GM12878 (cell line): ENCODE measurements at regions not wholly inside any gene's neighbourhood (a gene's known extent, or its start where the extent isn't known, plus 50 kb on each side); places are given as distances from the start of the nearest gene placed in this dataset.
A peak's percentile ranks its signal among the peaks of the same experiment; 100 is the strongest.

Experiments used
- ATAC-seq: fragments of 200-7000 bp; cut with Tn5 transposase; 3 replicates; pipeline ENCODE4 v1.9.1; 2020; ENCODE audit warnings: mild to moderate bottlenecking, moderate library complexity
- BruUV-seq: library from RNA; stranded (reverse); fragments of 400-500 nt; replicated peaks from 2 replicates; lab custom pipeline; 2021; lab: Mats Ljungman, UMichigan
- CTCF ChIA-PET: fragments of 300-600 bp; sonication (Branson Sonifier 250); formaldehyde crosslinking; extraction: SDS; loops from one replicate; lab custom pipeline; 2021; ENCODE audit warnings: inconsistent platforms; lab: Yijun Ruan, JAX
- POLR2A ChIA-PET: fragments of 350-600 bp; formaldehyde crosslinking; extraction: SDS; loops from one replicate; lab custom pipeline; 2021; ENCODE audit warnings: inconsistent platforms; lab: Charles Lee
- RAD21 ChIA-PET: fragments of 300-600 bp; sonication (Branson Sonifier 250); formaldehyde crosslinking; loops from one replicate; lab custom pipeline; 2023; ENCODE audit warnings: antibody characterized with exemption; ENCODE audit not compliant: unreplicated experiment; lab: Charles Lee
- SMC1A ChIA-PET: fragments of 300-600 bp; sonication (Branson Sonifier 250); formaldehyde crosslinking; loops from one replicate; lab custom pipeline; 2023; ENCODE audit not compliant: unreplicated experiment, uncharacterized antibody; lab: Charles Lee
- DNase-seq: peaks from one replicate; pipeline ENCODE4 v3.0.0-alpha.2; 2011; ENCODE audit warnings: low read depth, low spot score
- FAIRE-seq: peaks from 3 replicates; lab custom pipeline; 2011; peaks lifted over from hg19 to GRCh38; lab: Jason Lieb, UNC
- H2AFZ ChIP-seq: 2 replicates; pipeline ENCODE4 v1.6.0; 2011; ENCODE audit warnings: low read depth, low read length, control low read depth; ENCODE audit not compliant: control insufficient read depth
- H3K27ac ChIP-seq: 2 replicates; pipeline ENCODE4 v1.5.1; 2011; ENCODE audit warnings: control low read depth; ENCODE audit not compliant: control insufficient read depth, insufficient read depth
- H3K27me3 ChIP-seq, 2 experiments: replicated peaks in 1 of 2; 2 replicates each; pipeline versions ENCODE4 v1.6.0 to v1.6.1; 2011; ENCODE audit warnings: low read length in 1 of 2; ENCODE audit not compliant: control insufficient read depth in 2 of 2, insufficient read depth in 2 of 2
- H3K36me3 ChIP-seq, 2 experiments: 2 replicates each; pipeline ENCODE4 v1.5.1; 2011; ENCODE audit warnings: low read length in 1 of 2; ENCODE audit not compliant: control insufficient read depth in 2 of 2, insufficient read depth in 2 of 2
- H3K4me1 ChIP-seq: 2 replicates; pipeline ENCODE4 v1.6.1; 2011; ENCODE audit warnings: mild to moderate bottlenecking, low read length, moderate library complexity, mixed read lengths; ENCODE audit not compliant: control insufficient read depth, insufficient read depth
- H3K4me2 ChIP-seq: 2 replicates; pipeline ENCODE4 v1.6.0; 2011; ENCODE audit warnings: control low read depth; ENCODE audit not compliant: control insufficient read depth, insufficient read depth
- H3K4me3 ChIP-seq: fragments of 200-600 bp; sonication (generic); 2 replicates; pipeline ENCODE4 v1.5.1; 2016
- H3K79me2 ChIP-seq: 2 replicates; pipeline ENCODE4 v1.6.0; 2011; ENCODE audit warnings: low read length; ENCODE audit not compliant: control insufficient read depth, insufficient read depth
- H3K9ac ChIP-seq: 2 replicates; pipeline ENCODE4 v1.8.0; 2011; ENCODE audit warnings: low read length, control low read depth, mixed read lengths; ENCODE audit not compliant: control insufficient read depth, insufficient read depth
- H3K9me3 ChIP-seq: replicated peaks from 3 replicates; pipeline ENCODE4 v1.5.1; 2011; ENCODE audit warnings: mild to moderate bottlenecking, low read length; ENCODE audit not compliant: control insufficient read depth, insufficient read depth
- H4K20me1 ChIP-seq: 2 replicates; pipeline ENCODE4 v1.6.0; 2011; ENCODE audit not compliant: control insufficient read depth, insufficient read depth
- HDAC2 ChIP-seq: fragments of 200-600 bp; sonication (generic); IDR thresholded peaks from 2 replicates; pipeline ENCODE4 v1.6.1; 2017
- RUNX3 ChIP-seq: IDR thresholded peaks from 2 replicates; pipeline ENCODE4 v1.6.1; 2012; ENCODE audit warnings: low read length, inconsistent platforms
- STAT1 ChIP-seq: fragments of 450-650 bp; conservative IDR thresholded peaks from 2 replicates; pipeline ENCODE4 v1.6.1; 2014; ENCODE audit warnings: antibody characterized with exemption, mild to moderate bottlenecking
- WGBS: methylation state at CpG from one replicate; pipeline ENCODE4 v1.1.6; 2016; ENCODE audit warnings: low lambda C conversion rate; ENCODE audit not compliant: insufficient replicate concordance, insufficient coverage; ENCODE audit errors: missing lambda C conversion rate; 5-methylcytosine and 5-hydroxymethylcytosine counted together
- in situ Hi-C: fragments of 300-500 bp; cut with MboI; formaldehyde crosslinking; loops from 9 replicates; pipeline ENCODE4 v1.14.3; 2018; ENCODE audit warnings: mixed read lengths
- intact Hi-C: fragments of 100-400 bp; cut with micrococcal nuclease; formaldehyde crosslinking; loops from one replicate; pipeline ENCODE4 v1.14.2; 2022; ENCODE audit not compliant: unreplicated experiment
- TF ChIP-seq, protein P1 (sequence below), 3 experiments: IDR thresholded peaks in 2 of 3; conservative IDR thresholded peaks in 1 of 3; 2 replicates each; pipeline ENCODE4 v1.5.1; 2011; ENCODE audit warnings: low read depth in 3 of 3, low read length in 3 of 3, mild to moderate bottlenecking in 3 of 3, control low read depth in 2 of 3, moderate library complexity in 2 of 3, inconsistent platforms in 1 of 3, mixed read lengths in 1 of 3; ENCODE audit not compliant: control insufficient read depth in 2 of 3, insufficient read depth in 1 of 3; ENCODE audit errors: extremely low read depth in 1 of 3
- TF ChIP-seq, protein P2 (sequence below): IDR thresholded peaks from 2 replicates; pipeline ENCODE4 v1.6.1; 2012; ENCODE audit warnings: improper control_type of control experiment, low read depth, low read length; ENCODE audit not compliant: insufficient replicate concordance
- TF ChIP-seq, protein P3 (sequence below): IDR thresholded peaks from 2 replicates; pipeline ENCODE4 v1.6.1; 2012; ENCODE audit warnings: low read length, inconsistent platforms

DNA sequence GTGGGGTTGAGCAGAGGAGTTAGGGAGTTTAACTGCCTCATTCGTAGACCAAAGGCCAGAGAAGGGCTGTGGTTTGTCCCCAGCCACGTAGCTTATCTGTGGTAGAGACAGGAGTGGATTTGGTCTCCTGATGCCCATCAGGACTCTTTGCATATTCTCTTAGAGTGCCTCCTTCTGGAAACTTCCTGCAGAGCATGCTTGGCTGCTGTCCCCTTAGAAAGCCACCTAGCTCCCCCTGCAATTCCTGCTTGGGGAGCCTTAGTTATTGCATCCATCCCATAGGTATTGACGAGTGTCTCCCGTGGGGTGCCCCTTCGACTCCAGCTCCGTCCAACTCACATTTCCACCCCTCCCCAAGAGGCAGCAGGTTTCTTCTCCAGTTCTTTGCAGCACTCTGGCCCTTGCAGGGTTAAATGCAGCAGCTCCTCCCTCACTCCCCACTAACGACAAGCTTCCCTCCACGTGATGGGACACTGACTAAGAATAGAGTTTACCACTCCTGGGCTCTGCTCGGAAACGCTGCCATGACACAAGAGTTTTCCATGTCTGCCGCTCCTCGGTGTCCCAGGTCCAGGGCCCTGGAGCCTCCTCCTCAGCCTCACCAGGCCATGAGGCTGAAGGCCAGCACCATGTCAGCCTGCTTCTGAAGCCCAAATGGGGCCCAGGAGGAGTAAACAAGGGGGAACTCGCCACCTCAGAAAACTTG, 147.8 kb upstream of the UNC5B start:
- in situ Hi-C loops (no loop called here), intact Hi-C loops (no loop called here)
- TF ChIP-seq HDAC2 = no peak
- no peak for TF ChIP-seq STAT1
- no peak for TF ChIP-seq RUNX3
- TF ChIP-seq, protein P1, sequence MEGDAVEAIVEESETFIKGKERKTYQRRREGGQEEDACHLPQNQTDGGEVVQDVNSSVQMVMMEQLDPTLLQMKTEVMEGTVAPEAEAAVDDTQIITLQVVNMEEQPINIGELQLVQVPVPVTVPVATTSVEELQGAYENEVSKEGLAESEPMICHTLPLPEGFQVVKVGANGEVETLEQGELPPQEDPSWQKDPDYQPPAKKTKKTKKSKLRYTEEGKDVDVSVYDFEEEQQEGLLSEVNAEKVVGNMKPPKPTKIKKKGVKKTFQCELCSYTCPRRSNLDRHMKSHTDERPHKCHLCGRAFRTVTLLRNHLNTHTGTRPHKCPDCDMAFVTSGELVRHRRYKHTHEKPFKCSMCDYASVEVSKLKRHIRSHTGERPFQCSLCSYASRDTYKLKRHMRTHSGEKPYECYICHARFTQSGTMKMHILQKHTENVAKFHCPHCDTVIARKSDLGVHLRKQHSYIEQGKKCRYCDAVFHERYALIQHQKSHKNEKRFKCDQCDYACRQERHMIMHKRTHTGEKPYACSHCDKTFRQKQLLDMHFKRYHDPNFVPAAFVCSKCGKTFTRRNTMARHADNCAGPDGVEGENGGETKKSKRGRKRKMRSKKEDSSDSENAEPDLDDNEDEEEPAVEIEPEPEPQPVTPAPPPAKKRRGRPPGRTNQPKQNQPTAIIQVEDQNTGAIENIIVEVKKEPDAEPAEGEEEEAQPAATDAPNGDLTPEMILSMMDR (IDR thresholded peaks at IDR 0.05 in 2 of 3, conservative IDR thresholded peaks at IDR 0.05 in 1 of 3; ENCODE audit: control insufficient read depth in 2 of 3, extremely low read depth in 1 of 3, insufficient read depth in 1 of 3, low read depth in 3 of 3, low read length in 3 of 3) = peak in 2 of 3 experiments; percentile 6 to 25; a peak in 1 of 6 replicates
- H3K4me3 ChIP-seq = no peak overlapping the region
- H3K36me3 ChIP-seq = no peaks in the 10 kb centered on the region
- ChIA-PET SMC1A (no interaction called here), RAD21 (interaction anchor here (1.4 to 1.7 kb wide), 2 partner anchors 138 to 139 kb away, joined by 3 to 6 read pairs; no protein-coding TSS in a partner anchor), POLR2A (no interaction called here), CTCF (interaction anchor here (2.1 kb wide), 1 partner anchor 140 kb away, joined by 17 read pairs; no protein-coding TSS in a partner anchor)
- no peaks in the 10 kb centered on the region; a peak in 2 of 4 replicates for H3K27me3 ChIP-seq
- no peak overlapping the region for H3K9ac ChIP-seq
- no peak overlapping the region for H3K4me2 ChIP-seq
- H3K9me3 ChIP-seq = no peaks in the 10 kb centered on the region
- BruUV-seq = no TSS peak
- 30% methylated on average over 13 of the region's 13 CpGs for WGBS
- H2AFZ ChIP-seq = no peak overlapping the region
- ATAC-seq (no peak), DNase-seq (no peak), FAIRE-seq (no peak)
- H3K79me2 ChIP-seq = no peaks in the 10 kb centered on the region
- H4K20me1 ChIP-seq = no peaks in the 10 kb centered on the region
- H3K27ac ChIP-seq = no peak overlapping the region
- no peaks in the 10 kb centered on the region for H3K4me1 ChIP-seq

DNA sequence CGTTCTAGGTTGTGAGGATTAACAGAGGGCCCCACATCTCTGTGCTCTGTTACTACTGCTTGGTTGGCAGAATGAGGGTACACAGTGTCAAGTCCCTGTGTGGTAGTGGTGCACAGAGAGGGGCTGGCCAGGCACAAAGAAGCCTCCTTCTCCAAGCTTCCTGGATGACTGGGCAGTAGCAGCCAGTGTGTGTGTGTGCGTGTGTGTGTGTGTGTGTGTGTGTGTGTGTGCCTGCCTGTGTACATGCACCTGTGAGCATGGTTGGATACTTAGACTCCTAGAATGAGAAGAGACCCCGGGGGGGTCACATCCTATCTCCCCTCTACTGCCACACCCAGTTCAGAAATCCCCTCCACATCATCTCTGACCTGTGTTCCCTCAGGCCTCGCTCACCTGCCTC, 146.7 kb upstream of the UNC5B start:
- Histone ChIP-seq H4K20me1 (no peaks in the 10 kb centered on the region), H3K4me1 (no peaks in the 10 kb centered on the region), H3K9ac (no peak overlapping the region), H3K27me3 (peaks cover 0 to 1% of the 10 kb centered on the region in 2 experiments; a peak in 3 of 4 replicates), H3K27ac (no peak overlapping the region), H3K36me3 (no peaks in the 10 kb centered on the region), H3K4me2 (no peak overlapping the region), H3K79me2 (no peaks in the 10 kb centered on the region), H3K4me3 (no peak overlapping the region), H3K9me3 (no peaks in the 10 kb centered on the region), H2AFZ (no peak overlapping the region)
- in situ Hi-C loops (no loop called here), intact Hi-C loops (no loop called here)
- no peak for ATAC-seq
- no peak for FAIRE-seq
- BruUV-seq = no TSS peak
- 27% methylated on average over 4 of the region's 4 CpGs for WGBS
- CTCF ChIA-PET = no interaction called here
- RAD21 ChIA-PET = no interaction called here
- POLR2A ChIA-PET = no interaction called here
- SMC1A ChIA-PET = no interaction called here
- TF ChIP-seq, protein P2, sequence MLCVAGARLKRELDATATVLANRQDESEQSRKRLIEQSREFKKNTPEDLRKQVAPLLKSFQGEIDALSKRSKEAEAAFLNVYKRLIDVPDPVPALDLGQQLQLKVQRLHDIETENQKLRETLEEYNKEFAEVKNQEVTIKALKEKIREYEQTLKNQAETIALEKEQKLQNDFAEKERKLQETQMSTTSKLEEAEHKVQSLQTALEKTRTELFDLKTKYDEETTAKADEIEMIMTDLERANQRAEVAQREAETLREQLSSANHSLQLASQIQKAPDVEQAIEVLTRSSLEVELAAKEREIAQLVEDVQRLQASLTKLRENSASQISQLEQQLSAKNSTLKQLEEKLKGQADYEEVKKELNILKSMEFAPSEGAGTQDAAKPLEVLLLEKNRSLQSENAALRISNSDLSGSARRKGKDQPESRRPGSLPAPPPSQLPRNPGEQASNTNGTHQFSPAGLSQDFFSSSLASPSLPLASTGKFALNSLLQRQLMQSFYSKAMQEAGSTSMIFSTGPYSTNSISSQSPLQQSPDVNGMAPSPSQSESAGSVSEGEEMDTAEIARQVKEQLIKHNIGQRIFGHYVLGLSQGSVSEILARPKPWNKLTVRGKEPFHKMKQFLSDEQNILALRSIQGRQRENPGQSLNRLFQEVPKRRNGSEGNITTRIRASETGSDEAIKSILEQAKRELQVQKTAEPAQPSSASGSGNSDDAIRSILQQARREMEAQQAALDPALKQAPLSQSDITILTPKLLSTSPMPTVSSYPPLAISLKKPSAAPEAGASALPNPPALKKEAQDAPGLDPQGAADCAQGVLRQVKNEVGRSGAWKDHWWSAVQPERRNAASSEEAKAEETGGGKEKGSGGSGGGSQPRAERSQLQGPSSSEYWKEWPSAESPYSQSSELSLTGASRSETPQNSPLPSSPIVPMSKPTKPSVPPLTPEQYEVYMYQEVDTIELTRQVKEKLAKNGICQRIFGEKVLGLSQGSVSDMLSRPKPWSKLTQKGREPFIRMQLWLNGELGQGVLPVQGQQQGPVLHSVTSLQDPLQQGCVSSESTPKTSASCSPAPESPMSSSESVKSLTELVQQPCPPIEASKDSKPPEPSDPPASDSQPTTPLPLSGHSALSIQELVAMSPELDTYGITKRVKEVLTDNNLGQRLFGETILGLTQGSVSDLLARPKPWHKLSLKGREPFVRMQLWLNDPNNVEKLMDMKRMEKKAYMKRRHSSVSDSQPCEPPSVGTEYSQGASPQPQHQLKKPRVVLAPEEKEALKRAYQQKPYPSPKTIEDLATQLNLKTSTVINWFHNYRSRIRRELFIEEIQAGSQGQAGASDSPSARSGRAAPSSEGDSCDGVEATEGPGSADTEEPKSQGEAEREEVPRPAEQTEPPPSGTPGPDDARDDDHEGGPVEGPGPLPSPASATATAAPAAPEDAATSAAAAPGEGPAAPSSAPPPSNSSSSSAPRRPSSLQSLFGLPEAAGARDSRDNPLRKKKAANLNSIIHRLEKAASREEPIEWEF = no peak
- TF ChIP-seq, protein P3, sequence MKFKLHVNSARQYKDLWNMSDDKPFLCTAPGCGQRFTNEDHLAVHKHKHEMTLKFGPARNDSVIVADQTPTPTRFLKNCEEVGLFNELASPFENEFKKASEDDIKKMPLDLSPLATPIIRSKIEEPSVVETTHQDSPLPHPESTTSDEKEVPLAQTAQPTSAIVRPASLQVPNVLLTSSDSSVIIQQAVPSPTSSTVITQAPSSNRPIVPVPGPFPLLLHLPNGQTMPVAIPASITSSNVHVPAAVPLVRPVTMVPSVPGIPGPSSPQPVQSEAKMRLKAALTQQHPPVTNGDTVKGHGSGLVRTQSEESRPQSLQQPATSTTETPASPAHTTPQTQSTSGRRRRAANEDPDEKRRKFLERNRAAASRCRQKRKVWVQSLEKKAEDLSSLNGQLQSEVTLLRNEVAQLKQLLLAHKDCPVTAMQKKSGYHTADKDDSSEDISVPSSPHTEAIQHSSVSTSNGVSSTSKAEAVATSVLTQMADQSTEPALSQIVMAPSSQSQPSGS = no peak
- DNase-seq = no peak
